NCI-H1417 (cell line): ENCODE measurements at regions not wholly inside any gene's neighbourhood (a gene's known extent, or its start where the extent isn't known, plus 50 kb on each side); places are given as distances from the start of the nearest gene placed in this dataset.

Source experiments
- DNase-seq, 3 experiments: peaks; one replicate each; lab custom pipeline; 2025; lab: John Stamatoyannopoulos, UW

- DNase-seq = no peak
These were observed 252.5 kb upstream of the TMPO start for GRCh38 chr12:98262902-98263301.

GRCh38 chr12:98274430-98275130 lies 240.8 kb upstream of the TMPO start:
- peak in 1 of 3 experiments; percentile 28 for DNase-seq

- DNase-seq = no peak
These were observed 240.3 kb upstream of the TMPO start for GRCh38 chr12:98275131-98275475.

GRCh38 chr12:98280152-98280551 lies 235.2 kb upstream of the TMPO start:
- no peak for DNase-seq

- DNase-seq = peak in 1 of 3 experiments; percentile 20
These were observed 234.8 kb upstream of the TMPO start for GRCh38 chr12:98280621-98281020.

- DNase-seq = peak in 1 of 3 experiments; percentile 12
These were observed 223.6 kb upstream of the TMPO start for GRCh38 chr12:98291828-98292227.

GRCh38 chr12:98294051-98294805 lies 221.2 kb upstream of the TMPO start:
- no peak for DNase-seq

- no peak for DNase-seq
These were observed 219.7 kb upstream of the TMPO start for GRCh38 chr12:98295681-98296080.

- peak in 1 of 3 experiments; percentile 17 for DNase-seq
These were observed 218.8 kb upstream of the TMPO start for GRCh38 chr12:98296462-98297079.

GRCh38 chr12:98297538-98297937 lies 217.9 kb upstream of the TMPO start:
- no peak for DNase-seq

GRCh38 chr12:98308141-98308540 lies 207.2 kb upstream of the TMPO start:
- DNase-seq = peak in 2 of 3 experiments; percentile 7 to 48

GRCh38 chr12:98317939-98318899 lies 197.2 kb upstream of the TMPO start:
- DNase-seq = no peak

GRCh38 chr12:98319716-98320425 lies 195.5 kb upstream of the TMPO start:
- no peak for DNase-seq

GRCh38 chr12:98325003-98325402 lies 190.4 kb upstream of the TMPO start:
- no peak for DNase-seq

GRCh38 chr12:98328467-98328866 lies 186.9 kb upstream of the TMPO start:
- no peak for DNase-seq

- DNase-seq = no peak
These were observed 185.8 kb upstream of the TMPO start for GRCh38 chr12:98329589-98329988.

GRCh38 chr12:98332642-98333041 lies 182.7 kb upstream of the TMPO start:
- peak in 1 of 3 experiments; percentile 68 for DNase-seq

- no peak for DNase-seq
These were observed 180.6 kb upstream of the TMPO start for GRCh38 chr12:98334768-98335167.

GRCh38 chr12:98341026-98341425 lies 174.4 kb upstream of the TMPO start:
- no peak for DNase-seq

- no peak for DNase-seq
These were observed 173.7 kb upstream of the TMPO start for GRCh38 chr12:98341732-98342131.

- no peak for DNase-seq
These were observed 172.3 kb upstream of the TMPO start for GRCh38 chr12:98343002-98343567.
